ENCODE measurements at regions not wholly inside any gene's neighbourhood (a gene's known extent, or its start where the extent isn't known, plus 50 kb on each side); places are given as distances from the start of the nearest gene placed in this dataset.
"Not testable (repeated sequence)": the region's sequence is repeated elsewhere in the genome, so short reads cannot be mapped to it uniquely, and the experiment has no call there.

DNA sequence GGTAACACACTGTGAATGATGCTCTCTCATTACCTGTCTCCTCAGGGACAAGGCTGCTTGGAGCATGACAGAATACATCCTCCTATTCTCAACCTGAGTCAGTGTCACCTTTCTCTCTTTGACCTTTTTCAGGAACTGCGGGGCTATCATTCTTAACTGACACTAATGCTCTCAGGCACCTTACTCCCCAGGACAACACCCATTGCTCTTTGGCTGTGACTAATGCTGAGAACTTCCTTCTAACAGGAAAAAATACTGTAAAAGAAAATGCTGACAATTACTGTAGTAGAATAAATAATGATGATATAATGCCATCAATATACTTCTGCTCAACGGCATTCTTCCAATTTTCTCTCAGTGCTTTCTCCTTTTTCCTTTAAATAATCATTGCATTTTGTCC is 2082.7 kb upstream of the RAG2 start:
- Mint-ChIP-seq H3K4me3 (no peak overlapping the region), H3K4me1 (ENCODE audit: low read depth) (no peaks in the 10 kb centered on the region), H3K27me3 (no peaks in the 10 kb centered on the region), H3K27ac (no peak overlapping the region), H3K36me3 (ENCODE audit: low read depth) (no peaks in the 10 kb centered on the region), H3K9me3 (peaks cover 21% of the 10 kb centered on the region)
- intact Hi-C loops (cut with micrococcal nuclease), result no loop called here

DNA sequence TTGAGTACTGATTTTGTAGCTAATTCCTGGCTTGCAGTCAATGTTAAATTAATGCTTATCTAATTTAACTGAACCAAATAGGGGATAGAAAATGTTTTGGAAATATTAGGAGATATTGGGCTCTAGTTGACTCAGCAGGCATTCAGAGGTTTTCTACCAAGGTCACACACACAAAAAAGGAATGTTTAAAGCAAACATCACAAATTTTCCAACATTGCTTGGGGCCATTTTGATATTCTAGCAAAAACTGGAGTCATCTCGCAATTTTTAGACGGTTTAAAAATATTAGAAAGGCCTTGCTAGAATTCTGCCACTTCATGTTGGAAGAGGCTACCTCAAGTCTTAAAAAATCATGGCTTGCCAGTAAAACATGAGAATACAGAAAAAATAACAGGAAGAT is 2082.1 kb upstream of the RAG2 start:
- intact Hi-C loops (cut with micrococcal nuclease), result no loop called here
- Mint-ChIP-seq H3K9me3 (peaks cover 26% of the 10 kb centered on the region), H3K27ac (no peak overlapping the region), H3K36me3 (ENCODE audit: low read depth) (no peaks in the 10 kb centered on the region), H3K4me3 (no peak overlapping the region), H3K27me3 (no peaks in the 10 kb centered on the region), H3K4me1 (ENCODE audit: low read depth) (no peaks in the 10 kb centered on the region)

DNA sequence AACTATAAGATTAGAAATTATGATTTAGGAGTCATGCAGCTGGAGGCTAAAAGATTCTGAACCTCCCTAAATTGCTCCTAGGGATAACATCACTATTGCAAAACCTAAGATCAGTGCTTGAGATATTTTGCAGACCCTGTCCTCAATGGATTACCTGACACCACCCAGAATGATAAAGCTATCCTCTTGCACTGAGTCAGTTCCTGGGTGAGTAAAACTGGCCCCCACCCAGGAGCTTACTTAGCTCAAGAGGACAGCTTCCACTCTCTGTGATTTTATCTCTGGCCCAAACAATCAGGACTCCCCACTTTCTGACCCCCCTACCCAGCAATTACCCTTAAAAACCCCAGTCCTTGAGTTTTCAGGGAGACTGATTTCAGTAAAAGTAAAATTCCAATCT is 2074.4 kb upstream of the RAG2 start:
- Mint-ChIP-seq H3K27me3 (no peaks in the 10 kb centered on the region), H3K4me1 (ENCODE audit: low read depth) (no peaks in the 10 kb centered on the region), H3K4me3 (no peak overlapping the region), H3K9me3 (peaks cover 45% of the 10 kb centered on the region), H3K27ac (no peak overlapping the region), H3K36me3 (ENCODE audit: low read depth) (no peaks in the 10 kb centered on the region)
- intact Hi-C loops (cut with micrococcal nuclease), result no loop called here

DNA sequence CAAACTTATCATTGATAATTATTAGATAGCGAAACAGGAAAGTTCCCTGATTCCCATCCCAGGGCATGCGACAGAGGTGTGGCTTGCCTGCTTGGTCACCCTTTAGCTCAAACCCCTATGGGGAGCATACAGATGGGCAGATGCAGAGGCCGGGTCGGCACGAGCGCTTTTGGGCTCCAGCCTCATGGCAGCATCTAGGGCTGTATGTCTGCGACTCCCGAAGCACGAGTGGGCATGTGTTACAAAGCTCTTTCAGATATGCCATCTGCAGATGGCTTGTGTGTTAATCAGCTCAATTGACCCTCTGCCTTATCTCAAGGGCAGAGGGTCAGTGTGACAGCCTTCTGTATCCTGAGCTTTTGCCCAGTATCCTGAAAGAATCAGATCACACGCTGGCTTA is 2069.3 kb upstream of the RAG2 start:
- Mint-ChIP-seq H3K4me1 (ENCODE audit: low read depth) (no peaks in the 10 kb centered on the region), H3K27ac (no peak overlapping the region), H3K36me3 (ENCODE audit: low read depth) (no peaks in the 10 kb centered on the region), H3K27me3 (no peaks in the 10 kb centered on the region), H3K4me3 (no peak overlapping the region), H3K9me3 (peaks cover 22% of the 10 kb centered on the region)
- intact Hi-C loops (cut with micrococcal nuclease), result no loop called here

DNA sequence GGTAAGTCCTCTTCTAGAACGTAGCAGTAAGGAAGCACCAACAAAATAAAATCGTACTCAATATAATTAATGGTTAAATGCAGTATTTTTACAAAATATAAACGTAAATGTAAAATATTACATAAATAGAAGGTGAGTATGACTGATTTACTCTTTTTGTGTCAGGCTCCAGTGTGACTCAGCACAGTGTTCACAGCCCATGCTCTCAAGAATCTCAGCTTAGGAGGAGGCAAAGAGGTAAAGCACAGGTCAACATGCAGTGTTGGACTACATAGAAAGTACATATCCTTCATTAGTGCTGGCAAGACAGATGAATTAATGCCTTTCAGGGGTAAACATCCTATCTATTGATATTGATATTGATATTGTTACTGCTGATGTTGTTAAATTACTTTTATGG is 2050.6 kb upstream of the RAG2 start:
- H3K9me3 Mint-ChIP-seq, result no peaks in the 10 kb centered on the region

DNA sequence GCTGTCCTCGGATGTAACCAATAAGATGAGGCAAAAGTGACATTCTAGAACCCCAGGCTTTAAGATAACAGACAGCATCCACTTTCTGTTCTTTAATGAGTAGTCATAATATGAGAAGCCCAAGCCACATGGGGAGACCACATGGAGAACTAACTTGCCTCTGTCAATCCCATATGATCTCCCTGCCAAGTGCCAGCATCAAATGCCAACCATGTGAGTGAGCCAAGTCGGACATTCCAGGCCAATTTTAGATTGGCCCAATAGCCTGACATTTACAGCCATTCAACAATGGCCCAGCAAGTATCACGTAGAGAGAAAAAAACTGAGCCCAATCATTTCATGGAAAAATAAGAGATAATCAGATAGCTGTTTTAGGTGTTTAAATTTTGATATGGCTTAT is 2048.3 kb upstream of the RAG2 start:
- intact Hi-C loops (cut with micrococcal nuclease), result no loop called here
- Mint-ChIP-seq H3K4me1 (ENCODE audit: low read depth) (no peaks in the 10 kb centered on the region), H3K9me3 (peaks cover 17% of the 10 kb centered on the region), H3K4me3 (no peak overlapping the region), H3K27ac (no peak overlapping the region), H3K27me3 (no peaks in the 10 kb centered on the region), H3K36me3 (ENCODE audit: low read depth) (no peaks in the 10 kb centered on the region)

More for the DNA sequence above, 2050.6 kb upstream of the RAG2 start:
- Mint-ChIP-seq H3K27ac (no peak overlapping the region), H3K27me3 (no peaks in the 10 kb centered on the region), H3K4me3 (no peak overlapping the region), H3K4me1 (ENCODE audit: low read depth) (no peaks in the 10 kb centered on the region), H3K36me3 (ENCODE audit: low read depth) (no peaks in the 10 kb centered on the region)
- intact Hi-C loops (cut with micrococcal nuclease), result no loop called here

DNA sequence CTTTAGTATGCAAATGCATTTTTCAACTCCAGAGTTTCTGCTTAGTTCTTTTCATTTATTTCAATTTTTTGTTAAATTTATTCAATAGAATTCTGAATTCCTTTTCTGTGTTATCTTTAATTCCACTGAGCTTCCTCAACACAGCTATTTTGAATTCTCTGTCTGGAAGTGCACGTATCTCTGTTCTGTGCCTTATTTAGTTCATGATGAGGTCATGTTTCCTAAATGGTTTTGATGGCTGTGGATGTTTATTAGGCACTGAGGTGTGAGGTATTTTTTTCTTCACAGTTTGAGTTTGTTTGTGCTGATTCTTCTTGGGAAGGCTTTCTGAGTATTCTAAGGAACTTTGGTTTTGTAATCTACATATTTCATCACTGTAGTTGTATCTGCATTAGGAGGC is 2042.8 kb upstream of the RAG2 start:
- intact Hi-C loops (cut with micrococcal nuclease), result no loop called here
- Mint-ChIP-seq H3K27ac (no peak overlapping the region), H3K4me3 (no peak overlapping the region), H3K9me3 (peaks cover 57% of the 10 kb centered on the region), H3K27me3 (no peaks in the 10 kb centered on the region), H3K36me3 (ENCODE audit: low read depth) (no peaks in the 10 kb centered on the region), H3K4me1 (ENCODE audit: low read depth) (no peaks in the 10 kb centered on the region)

DNA sequence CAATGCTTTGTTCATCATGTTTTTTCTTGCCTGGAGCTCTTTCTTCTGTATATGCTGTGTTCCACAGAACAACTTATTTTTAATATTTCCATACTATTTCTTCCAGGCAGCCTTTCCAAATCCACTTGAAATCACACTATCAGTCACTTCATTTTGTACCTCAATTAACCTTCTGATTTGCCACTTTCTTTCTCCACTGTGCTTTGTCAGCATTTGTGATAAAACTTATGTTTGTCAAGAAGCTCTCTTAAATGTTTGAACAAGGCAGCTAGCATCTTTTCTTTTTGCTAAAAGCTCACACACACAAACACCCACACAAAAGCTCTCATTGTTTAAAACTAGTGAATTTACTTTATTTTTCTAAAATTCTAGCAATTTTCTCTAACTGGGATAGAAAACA is 2014.7 kb upstream of the RAG2 start:
- H3K4me3 Mint-ChIP-seq, result no peak overlapping the region
- no peaks in the 10 kb centered on the region for H3K36me3 Mint-ChIP-seq (ENCODE audit: low read depth)
- no peaks in the 10 kb centered on the region for H3K27me3 Mint-ChIP-seq
- no peak overlapping the region for H3K27ac Mint-ChIP-seq
- intact Hi-C loops (cut with micrococcal nuclease), result no loop called here
- peaks cover 12% of the 10 kb centered on the region for H3K9me3 Mint-ChIP-seq
- H3K4me1 Mint-ChIP-seq (ENCODE audit: low read depth), result no peaks in the 10 kb centered on the region

DNA sequence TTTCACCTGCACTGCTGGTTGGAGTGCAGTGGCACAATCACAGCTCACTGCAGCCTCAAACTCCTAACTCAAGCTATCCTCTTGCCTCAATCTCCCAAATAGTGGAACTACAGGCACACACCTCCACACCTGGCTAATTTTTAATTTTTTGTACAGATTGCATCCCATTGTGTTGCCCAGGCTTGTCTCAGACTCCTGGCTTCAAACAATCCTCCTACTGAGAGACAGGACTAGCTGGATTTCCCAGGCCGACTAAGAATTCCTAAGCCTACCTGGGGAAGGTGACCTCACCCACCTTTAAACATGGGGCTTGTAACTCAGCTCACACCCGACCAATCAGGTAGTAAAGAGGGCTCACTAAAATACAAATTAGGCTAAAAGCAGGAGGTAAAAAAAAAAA is 2003.3 kb upstream of the RAG2 start:
- H3K4me1 Mint-ChIP-seq (ENCODE audit: low read depth); intact Hi-C loops (cut with micrococcal nuclease); H3K4me3 Mint-ChIP-seq; H3K36me3 Mint-ChIP-seq (ENCODE audit: low read depth); H3K27me3 Mint-ChIP-seq; H3K27ac Mint-ChIP-seq: not testable (repeated sequence)
- H3K9me3 Mint-ChIP-seq, result peaks cover 52% of the 10 kb centered on the region

DNA sequence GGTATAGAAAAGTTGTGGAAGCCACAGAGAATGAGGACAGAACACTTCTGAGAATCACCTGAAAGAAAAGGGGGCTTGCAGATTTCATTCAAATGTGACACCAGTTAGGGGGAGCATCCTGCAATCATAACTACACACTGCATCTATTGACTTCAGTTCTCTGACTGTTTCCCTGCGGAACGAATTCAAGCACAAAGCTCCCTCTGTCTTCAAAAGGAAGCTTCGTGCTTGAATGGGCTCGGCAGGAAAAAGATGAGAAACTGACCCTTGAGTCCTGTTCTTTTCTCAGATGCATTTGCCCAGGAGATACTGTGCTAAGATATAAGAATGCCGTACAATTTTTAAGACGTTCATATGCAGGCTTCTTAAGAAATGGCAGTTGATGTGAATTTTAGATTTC is 2000.4 kb upstream of the RAG2 start:
- H3K4me3 Mint-ChIP-seq, result no peak overlapping the region
- H3K27me3 Mint-ChIP-seq, result no peaks in the 10 kb centered on the region
- intact Hi-C loops (cut with micrococcal nuclease), result no loop called here
- H3K9me3 Mint-ChIP-seq, result peaks cover 45% of the 10 kb centered on the region
- no peaks in the 10 kb centered on the region for H3K36me3 Mint-ChIP-seq (ENCODE audit: low read depth)
- H3K4me1 Mint-ChIP-seq (ENCODE audit: low read depth), result no peaks in the 10 kb centered on the region
- H3K27ac Mint-ChIP-seq, result no peak overlapping the region

DNA sequence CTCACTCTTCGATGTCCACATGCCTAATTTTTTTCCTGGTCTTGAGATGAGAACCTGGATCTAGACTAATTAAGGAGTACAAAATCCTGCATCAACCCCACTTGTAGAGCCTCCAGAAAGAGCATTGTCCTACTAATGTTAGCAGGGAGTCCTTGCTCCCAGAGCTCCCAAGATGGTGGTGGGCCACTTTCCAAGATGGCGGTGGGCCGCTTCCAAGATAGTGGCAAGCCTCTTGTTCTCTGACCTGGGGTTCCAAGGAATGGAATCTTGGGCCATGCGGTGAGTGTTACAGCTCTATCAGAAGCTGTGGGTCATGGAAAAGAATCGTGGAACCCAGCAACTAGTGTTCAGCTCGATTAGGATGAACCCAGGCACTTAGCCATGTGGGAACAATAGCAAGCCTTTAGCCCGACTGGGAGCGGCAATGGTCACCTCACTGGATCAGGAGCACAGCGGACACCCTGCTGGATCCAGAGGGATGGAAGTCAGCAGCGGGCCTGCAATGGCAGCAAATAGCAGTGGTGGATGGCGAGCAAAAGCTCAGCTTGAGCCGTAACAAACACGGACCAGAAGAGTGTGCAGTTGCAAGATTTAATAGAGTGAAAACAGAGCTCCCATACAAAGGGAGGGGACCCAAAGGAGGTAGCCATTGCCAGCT is 1997.5 kb upstream of the RAG2 start:
- H3K27ac Mint-ChIP-seq; H3K4me1 Mint-ChIP-seq (ENCODE audit: low read depth); H3K4me3 Mint-ChIP-seq; H3K36me3 Mint-ChIP-seq (ENCODE audit: low read depth); H3K27me3 Mint-ChIP-seq; intact Hi-C loops (cut with micrococcal nuclease): not testable (repeated sequence)
- H3K9me3 Mint-ChIP-seq, result peaks cover 20% of the 10 kb centered on the region

DNA sequence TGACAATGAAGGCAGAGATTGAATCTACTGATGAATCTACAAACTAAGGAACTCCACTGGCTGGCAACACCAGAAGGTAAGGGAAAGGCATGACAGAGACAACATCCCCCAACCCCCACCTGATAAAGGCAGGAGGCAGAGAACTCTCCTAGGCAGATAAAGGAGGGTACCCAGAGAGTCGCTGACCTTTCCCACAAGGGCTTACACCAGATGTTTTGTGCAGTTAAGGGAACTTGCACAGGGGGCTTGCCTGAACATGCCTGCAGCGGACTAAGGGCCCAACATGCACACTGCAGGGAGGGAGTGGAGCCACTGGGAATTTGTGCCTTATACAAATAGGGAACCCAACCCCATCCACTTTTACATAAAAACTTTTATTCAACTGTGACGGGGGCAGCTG is 1996.9 kb upstream of the RAG2 start:
- H3K27ac Mint-ChIP-seq, result no peak overlapping the region
- H3K9me3 Mint-ChIP-seq, result peaks cover 20% of the 10 kb centered on the region
- intact Hi-C loops (cut with micrococcal nuclease), result no loop called here
- no peaks in the 10 kb centered on the region for H3K4me1 Mint-ChIP-seq (ENCODE audit: low read depth)
- H3K27me3 Mint-ChIP-seq, result no peaks in the 10 kb centered on the region
- H3K4me3 Mint-ChIP-seq, result no peak overlapping the region
- no peaks in the 10 kb centered on the region for H3K36me3 Mint-ChIP-seq (ENCODE audit: low read depth)

DNA sequence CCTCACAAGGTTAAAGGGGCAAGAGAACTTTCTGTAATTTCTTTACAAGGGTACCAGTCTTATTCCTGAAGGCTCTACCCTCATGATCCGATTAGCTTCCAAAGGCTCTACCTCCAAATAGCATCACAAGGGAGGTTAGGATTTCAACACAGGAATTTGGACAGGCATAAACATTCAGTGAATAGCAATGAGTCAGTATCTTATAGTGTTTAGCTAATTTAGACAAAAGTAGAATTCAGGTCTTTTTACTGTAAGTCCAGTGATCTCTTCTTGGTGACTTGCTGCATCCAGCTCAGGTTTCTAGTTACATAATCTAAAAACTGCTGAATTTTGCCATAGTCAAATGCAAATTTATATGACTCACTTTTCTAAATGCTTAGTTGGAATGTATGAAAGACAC is 1995.6 kb upstream of the RAG2 start:
- intact Hi-C loops (cut with micrococcal nuclease), result no loop called here
- Mint-ChIP-seq H3K4me3 (no peak overlapping the region), H3K36me3 (ENCODE audit: low read depth) (no peaks in the 10 kb centered on the region), H3K9me3 (peaks cover 20% of the 10 kb centered on the region), H3K4me1 (ENCODE audit: low read depth) (no peaks in the 10 kb centered on the region), H3K27me3 (no peaks in the 10 kb centered on the region), H3K27ac (no peak overlapping the region)

DNA sequence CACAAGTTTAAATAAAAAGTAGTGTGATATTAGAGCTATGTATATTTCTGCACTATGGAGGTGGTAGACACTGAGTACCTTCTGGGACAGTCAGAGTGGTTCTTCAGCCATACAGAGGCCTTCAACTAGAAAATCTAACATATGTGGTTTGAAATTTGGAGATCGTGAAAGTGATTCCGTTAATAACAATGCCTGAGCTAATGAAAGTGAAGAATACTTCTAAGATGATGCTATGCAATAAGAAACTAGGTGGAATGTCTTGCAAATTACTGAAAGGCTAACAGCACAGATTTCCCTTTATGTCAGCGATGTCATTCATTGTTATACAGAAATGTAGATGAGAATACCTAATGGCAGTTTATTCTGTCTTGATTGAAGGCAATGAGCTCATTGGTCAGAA is 1984.7 kb upstream of the RAG2 start:
- no peaks in the 10 kb centered on the region for H3K4me1 Mint-ChIP-seq (ENCODE audit: low read depth)
- H3K27me3 Mint-ChIP-seq, result no peaks in the 10 kb centered on the region
- intact Hi-C loops (cut with micrococcal nuclease), result no loop called here
- H3K9me3 Mint-ChIP-seq, result peaks cover 13% of the 10 kb centered on the region
- H3K27ac Mint-ChIP-seq, result no peak overlapping the region
- H3K36me3 Mint-ChIP-seq (ENCODE audit: low read depth), result no peaks in the 10 kb centered on the region
- H3K4me3 Mint-ChIP-seq, result no peak overlapping the region

DNA sequence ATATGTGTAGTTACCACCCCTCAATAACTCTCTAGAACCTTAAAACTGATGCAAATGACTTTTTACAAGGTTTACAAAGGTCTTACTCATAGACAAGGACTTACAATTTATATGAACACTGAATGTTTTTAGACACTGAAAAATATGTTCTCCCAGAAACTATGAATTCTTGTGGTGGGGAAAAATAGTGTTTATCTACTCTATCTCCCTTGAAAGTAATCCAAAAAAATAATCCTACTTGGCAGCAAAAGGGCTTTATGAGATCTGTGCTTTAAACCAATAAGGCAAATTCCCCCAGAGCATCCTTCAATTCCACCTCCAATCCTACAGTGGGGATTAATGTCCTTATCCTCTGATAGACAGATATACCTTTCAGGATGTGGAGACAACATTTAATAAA is 1984.1 kb upstream of the RAG2 start:
- H3K9me3 Mint-ChIP-seq, result peaks cover 19% of the 10 kb centered on the region
- H3K4me3 Mint-ChIP-seq, result no peak overlapping the region
- H3K36me3 Mint-ChIP-seq (ENCODE audit: low read depth), result no peaks in the 10 kb centered on the region
- H3K27ac Mint-ChIP-seq, result no peak overlapping the region
- intact Hi-C loops (cut with micrococcal nuclease), result no loop called here
- H3K27me3 Mint-ChIP-seq, result no peaks in the 10 kb centered on the region
- no peaks in the 10 kb centered on the region for H3K4me1 Mint-ChIP-seq (ENCODE audit: low read depth)

Data from dendritic cell treated with granulocyte-macrophage colony-stimulating factor and Interleukin-4, amounts not matched to agents 40 ng/mL and 50 ng/mL, for 4 days (primary cell).